PC-3 (cell line): ENCODE measurements at regions not wholly inside any gene's neighbourhood (a gene's known extent, or its start where the extent isn't known, plus 50 kb on each side); places are given as distances from the start of the nearest gene placed in this dataset.

Experiments used
- EZH2 ChIP-seq: fragments of 300-600 bp; sonication (generic); IDR thresholded peaks from one replicate; pipeline ENCODE4 v1.6.1; 2017; ENCODE audit warnings: antibody characterized with exemption, mild to moderate bottlenecking, low read length; ENCODE audit not compliant: unreplicated experiment
- EZH2phosphoT487 ChIP-seq: fragments of 300-600 bp; sonication (generic); IDR thresholded peaks from 2 replicates; pipeline ENCODE4 v1.6.1; 2018; ENCODE audit warnings: mild to moderate bottlenecking, antibody characterized with exemption, low read length, borderline replicate concordance
- TF ChIP-seq, protein P1 (sequence below): fragments of 300-600 bp; sonication (generic); conservative IDR thresholded peaks from 2 replicates; pipeline ENCODE4 v1.5.1; 2017; ENCODE audit warnings: antibody characterized with exemption, low read depth, mild to moderate bottlenecking, low read length

DNA sequence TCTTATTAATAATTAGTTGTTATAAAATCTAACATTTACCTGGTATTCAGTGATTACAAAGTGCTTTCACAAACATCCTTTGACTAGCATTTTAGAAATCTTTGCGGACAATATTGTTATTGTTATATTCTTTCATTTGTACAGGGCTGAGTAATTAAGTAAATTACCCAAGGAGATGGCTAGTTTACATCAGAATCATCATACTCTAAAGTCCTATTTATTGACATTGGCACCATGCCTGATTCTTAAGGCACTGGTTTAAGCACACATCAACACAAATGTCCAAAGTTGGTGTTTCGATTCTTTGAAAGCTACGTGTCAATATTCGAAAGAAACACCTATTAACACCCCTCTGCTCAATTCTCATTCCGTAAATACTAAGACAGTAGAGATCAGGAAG is 424.6 kb upstream of the CHRM3 start:
- TF ChIP-seq, protein P1, sequence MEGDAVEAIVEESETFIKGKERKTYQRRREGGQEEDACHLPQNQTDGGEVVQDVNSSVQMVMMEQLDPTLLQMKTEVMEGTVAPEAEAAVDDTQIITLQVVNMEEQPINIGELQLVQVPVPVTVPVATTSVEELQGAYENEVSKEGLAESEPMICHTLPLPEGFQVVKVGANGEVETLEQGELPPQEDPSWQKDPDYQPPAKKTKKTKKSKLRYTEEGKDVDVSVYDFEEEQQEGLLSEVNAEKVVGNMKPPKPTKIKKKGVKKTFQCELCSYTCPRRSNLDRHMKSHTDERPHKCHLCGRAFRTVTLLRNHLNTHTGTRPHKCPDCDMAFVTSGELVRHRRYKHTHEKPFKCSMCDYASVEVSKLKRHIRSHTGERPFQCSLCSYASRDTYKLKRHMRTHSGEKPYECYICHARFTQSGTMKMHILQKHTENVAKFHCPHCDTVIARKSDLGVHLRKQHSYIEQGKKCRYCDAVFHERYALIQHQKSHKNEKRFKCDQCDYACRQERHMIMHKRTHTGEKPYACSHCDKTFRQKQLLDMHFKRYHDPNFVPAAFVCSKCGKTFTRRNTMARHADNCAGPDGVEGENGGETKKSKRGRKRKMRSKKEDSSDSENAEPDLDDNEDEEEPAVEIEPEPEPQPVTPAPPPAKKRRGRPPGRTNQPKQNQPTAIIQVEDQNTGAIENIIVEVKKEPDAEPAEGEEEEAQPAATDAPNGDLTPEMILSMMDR, result no peak
- TF ChIP-seq EZH2 (no peak), EZH2phosphoT487 (no peak)
